H9 (cell line): ENCODE measurements at regions not wholly inside any gene's neighbourhood (a gene's known extent, or its start where the extent isn't known, plus 50 kb on each side); places are given as distances from the start of the nearest gene placed in this dataset.

Experiments
- DNase-seq: peaks from one replicate; pipeline ENCODE4 v3.0.0-alpha.2; 2017
- H2AFZ ChIP-seq: one replicate; pipeline ENCODE4 v1.6.1; 2013; ENCODE audit warnings: mild to moderate bottlenecking, low read length, control low read depth, moderate library complexity
- H2AK5ac ChIP-seq: 2 replicates; pipeline ENCODE4 v1.6.1; 2013; ENCODE audit warnings: low read length, control low read depth, mixed read lengths; ENCODE audit not compliant: insufficient read length
- H2BK120ac ChIP-seq: one replicate; pipeline ENCODE4 v1.6.1; 2013; ENCODE audit warnings: low read depth, mild to moderate bottlenecking, low read length, control low read depth, inconsistent platforms; ENCODE audit not compliant: poor library complexity, severe bottlenecking
- H2BK12ac ChIP-seq: 2 replicates; pipeline ENCODE4 v1.6.1; 2013; ENCODE audit warnings: low read length, control low read depth, mixed read lengths, low read depth; ENCODE audit not compliant: insufficient read length
- H2BK15ac ChIP-seq: 2 replicates; pipeline ENCODE4 v1.6.1; 2013; ENCODE audit warnings: low read depth, low read length, control low read depth
- H2BK20ac ChIP-seq: one replicate; pipeline ENCODE4 v1.6.1; 2013; ENCODE audit warnings: low read depth, mild to moderate bottlenecking, low read length, control low read depth, inconsistent platforms; ENCODE audit not compliant: poor library complexity, severe bottlenecking
- H2BK5ac ChIP-seq: 2 replicates; pipeline ENCODE4 v1.6.1; 2013; ENCODE audit warnings: low read length, control low read depth, mixed read lengths; ENCODE audit not compliant: insufficient read length
- H3K14ac ChIP-seq: 2 replicates; pipeline ENCODE4 v1.6.1; 2013; ENCODE audit warnings: low read length, control low read depth; ENCODE audit not compliant: insufficient read depth
- H3K18ac ChIP-seq: 2 replicates; pipeline ENCODE4 v1.6.1; 2013; ENCODE audit warnings: low read depth, mild to moderate bottlenecking, mixed read lengths, low read length, control low read depth; ENCODE audit not compliant: insufficient read length
- H3K23ac ChIP-seq: 2 replicates; pipeline ENCODE4 v1.6.1; 2013; ENCODE audit warnings: low read length, control low read depth, mixed read lengths, low read depth; ENCODE audit not compliant: insufficient read length
- H3K23me2 ChIP-seq: 2 replicates; pipeline ENCODE4 v1.6.1; 2013; ENCODE audit warnings: low read depth, mild to moderate bottlenecking, mixed read lengths, low read length, control low read depth; ENCODE audit not compliant: insufficient read length, poor library complexity, severe bottlenecking
- H3K27ac ChIP-seq: 2 replicates; pipeline ENCODE4 v1.5.1; 2013; ENCODE audit warnings: low read length, control low read depth, mixed read lengths, low read depth; ENCODE audit not compliant: insufficient read length
- H3K27me3 ChIP-seq: 2 replicates; pipeline ENCODE4 v1.6.1; 2013; ENCODE audit warnings: low read length, control low read depth, inconsistent platforms; ENCODE audit not compliant: insufficient read depth
- H3K4ac ChIP-seq: 2 replicates; pipeline ENCODE4 v1.6.1; 2013; ENCODE audit warnings: low read depth, mild to moderate bottlenecking, control low read depth, inconsistent platforms, low read length, moderate library complexity
- H3K4me1 ChIP-seq: 2 replicates; pipeline ENCODE4 v1.6.1; 2013; ENCODE audit warnings: low read length, control low read depth, inconsistent platforms; ENCODE audit not compliant: insufficient read depth
- H3K4me2 ChIP-seq: 2 replicates; pipeline ENCODE4 v1.6.1; 2013; ENCODE audit warnings: low read length, control low read depth, mixed read lengths; ENCODE audit not compliant: insufficient read length, insufficient read depth
- H3K56ac ChIP-seq: 2 replicates; pipeline ENCODE4 v1.6.1; 2013; ENCODE audit warnings: low read depth, mild to moderate bottlenecking, mixed read lengths, low read length, control low read depth; ENCODE audit not compliant: insufficient read length
- H3K79me1 ChIP-seq: 2 replicates; pipeline ENCODE4 v1.6.1; 2013; ENCODE audit warnings: low read depth, mild to moderate bottlenecking, moderate library complexity, low read length, control low read depth, inconsistent platforms; ENCODE audit not compliant: insufficient read depth, poor library complexity, severe bottlenecking
- H3K79me2 ChIP-seq: 2 replicates; pipeline ENCODE4 v1.6.1; 2013; ENCODE audit warnings: low read length, control low read depth, inconsistent platforms; ENCODE audit not compliant: insufficient read depth
- H3K9ac ChIP-seq: 2 replicates; pipeline ENCODE4 v1.6.1; 2013; ENCODE audit warnings: low read length, control low read depth, mixed read lengths; ENCODE audit not compliant: insufficient read length; ENCODE audit errors: extremely low read depth
- H3K9me3 ChIP-seq: one replicate; pipeline ENCODE4 v1.6.1; 2013; ENCODE audit warnings: low read depth, low read length, inconsistent platforms; ENCODE audit not compliant: control insufficient read depth
- H3T11ph ChIP-seq: one replicate; pipeline ENCODE4 v1.6.1; 2013; ENCODE audit warnings: mild to moderate bottlenecking, low read length, control low read depth, inconsistent platforms
- H4K20me1 ChIP-seq: one replicate; pipeline ENCODE4 v1.6.1; 2013; ENCODE audit not compliant: control insufficient read depth, insufficient read length, insufficient read depth
- H4K5ac ChIP-seq: 2 replicates; pipeline ENCODE4 v1.6.1; 2013; ENCODE audit warnings: low read depth, mild to moderate bottlenecking, mixed read lengths, low read length, control low read depth; ENCODE audit not compliant: insufficient read length
- H4K8ac ChIP-seq: replicated peaks from 2 replicates; pipeline ENCODE4 v1.6.1; 2013; ENCODE audit warnings: low read length, control low read depth, mixed read lengths, low read depth; ENCODE audit not compliant: insufficient read length
- H4K91ac ChIP-seq: 2 replicates; pipeline ENCODE4 v1.6.1; 2013; ENCODE audit warnings: low read depth, mild to moderate bottlenecking, moderate library complexity, mixed read lengths, low read length, control low read depth; ENCODE audit not compliant: insufficient read length
- H3K27ac Mint-ChIP-seq, 3 experiments: 2 replicates in 2 of 3; 3 replicates in 1 of 3; pipeline ENCODE4 v1.8.0; 2020 to 2021; ENCODE audit warnings: mixed read lengths in 3 of 3, mild to moderate bottlenecking in 1 of 3, moderate library complexity in 1 of 3
- H3K27me3 Mint-ChIP-seq: 2 replicates; pipeline ENCODE4 v1.8.0; 2021; ENCODE audit warnings: low read depth, mild to moderate bottlenecking, moderate library complexity, mixed read lengths
- H3K36me3 Mint-ChIP-seq, 3 experiments: 2 replicates in 2 of 3; 3 replicates in 1 of 3; pipeline ENCODE4 v1.8.0; 2020 to 2021; ENCODE audit warnings: low read depth in 3 of 3, mixed read lengths in 3 of 3; ENCODE audit not compliant: insufficient read depth in 1 of 3
- H3K4me1 Mint-ChIP-seq, 2 experiments: 2 replicates each; pipeline ENCODE4 v1.8.0; 2020; ENCODE audit warnings: mixed read lengths in 2 of 2
- H3K4me3 Mint-ChIP-seq, 2 experiments: 2 replicates in 1 of 2; 3 replicates in 1 of 2; pipeline ENCODE4 v1.8.0; 2020 to 2021; ENCODE audit warnings: mild to moderate bottlenecking in 2 of 2, mixed read lengths in 2 of 2, moderate library complexity in 1 of 2
- H3K9me3 Mint-ChIP-seq, 2 experiments: 2 replicates in 1 of 2; 3 replicates in 1 of 2; pipeline ENCODE4 v1.8.0; 2020; ENCODE audit warnings: mild to moderate bottlenecking in 2 of 2, mixed read lengths in 2 of 2, moderate library complexity in 1 of 2
- CTCF ChIP-seq: fragments of 200-600 bp; sonication (generic); conservative IDR thresholded peaks from 3 replicates; pipeline ENCODE4 v1.8.0; 2021; ENCODE audit warnings: antibody characterized with exemption, mild to moderate bottlenecking
- WGBS: extraction: QIAGEN DNeasy Blood & Tissue Kit; methylation state at CpG from one replicate; pipeline ENCODE4 v1.1.7; 2013; ENCODE audit warnings: missing lambda C conversion rate, low lambda C conversion rate, mixed read lengths; ENCODE audit not compliant: insufficient read length; ENCODE audit errors: extremely low coverage; 5-methylcytosine and 5-hydroxymethylcytosine counted together

- H3K79me2 ChIP-seq = no peaks in the 10 kb centered on the region
Measured at GRCh38 chr16:86798247-86799041, 220.1 kb downstream of the FOXL1 start.

More at GRCh38 chr16:86798247-86799041, 220.1 kb downstream of the FOXL1 start:
- H2AK5ac ChIP-seq = no peak overlapping the region
- no peak overlapping the region for H2BK5ac ChIP-seq
- Mint-ChIP-seq H3K4me3 (no peak overlapping the region), H3K27ac (no peak overlapping the region), H3K4me1 (peaks cover 8 to 12% of the 10 kb centered on the region in 2 experiments), H3K27me3 (peaks cover 16% of the 10 kb centered on the region), H3K36me3 (peaks cover 0 to 4% (median 0%) of the 10 kb centered on the region in 3 experiments; a peak in 1 of 7 replicates), H3K9me3 (no peaks in the 10 kb centered on the region)
- TF ChIP-seq CTCF = no peak
- no peak overlapping the region for H3K14ac ChIP-seq
- H4K91ac ChIP-seq = no peak overlapping the region
- no peaks in the 10 kb centered on the region for H4K20me1 ChIP-seq
- no peak overlapping the region for H2BK120ac ChIP-seq
- no peak overlapping the region for H2BK20ac ChIP-seq
- no peaks in the 10 kb centered on the region for H3K9me3 ChIP-seq
- no peak overlapping the region for H4K8ac ChIP-seq
- H3K79me1 ChIP-seq = no peaks in the 10 kb centered on the region
- no peaks in the 10 kb centered on the region; the same call in 1 of the 2 replicates for H3K27me3 ChIP-seq
- no peak overlapping the region for H3K9ac ChIP-seq
- no peak overlapping the region for H2AFZ ChIP-seq
- H3K23ac ChIP-seq = no peak overlapping the region
- no peak for DNase-seq
- no peaks in the 10 kb centered on the region for H3K23me2 ChIP-seq
- H3K4ac ChIP-seq = no peak overlapping the region
- H4K5ac ChIP-seq = no peak overlapping the region
- H3K18ac ChIP-seq = no peak overlapping the region
- no CpG with 5 or more reads among the region's 4 CpGs for WGBS
- H3K56ac ChIP-seq = no peak overlapping the region
- H3K4me2 ChIP-seq = no peak overlapping the region
- no peak overlapping the region for H3T11ph ChIP-seq
- no peak overlapping the region for H2BK15ac ChIP-seq
- H2BK12ac ChIP-seq = no peak overlapping the region
- H3K27ac ChIP-seq = no peak overlapping the region
- H3K4me1 ChIP-seq = peaks cover 4% of the 10 kb centered on the region; the same call in 1 of the 2 replicates
